MM.1S (cell line): ENCODE measurements at regions not wholly inside any gene's neighbourhood (a gene's known extent, or its start where the extent isn't known, plus 50 kb on each side); places are given as distances from the start of the nearest gene placed in this dataset.

Source experiments
- DNase-seq: peaks from one replicate; pipeline ENCODE4 v3.0.0-alpha.2; 2015
- H2AFZ ChIP-seq: fragments of 300-600 bp; sonication (generic); 2 replicates; pipeline ENCODE4 v1.6.0; 2016; ENCODE audit warnings: antibody characterized with exemption, low read length
- H3F3A ChIP-seq: fragments of 300-600 bp; sonication (generic); 2 replicates; pipeline ENCODE4 v1.6.1; 2016; ENCODE audit warnings: mild to moderate bottlenecking, antibody characterized with exemption, low read length, moderate library complexity, mixed read lengths; ENCODE audit not compliant: insufficient read depth
- H3K27ac ChIP-seq: fragments of 300-600 bp; sonication (generic); 2 replicates; pipeline ENCODE4 v1.5.1; 2016; ENCODE audit warnings: mild to moderate bottlenecking, low read length
- H3K27me3 ChIP-seq: fragments of 300-600 bp; sonication (generic); replicated peaks from 2 replicates; pipeline ENCODE4 v1.6.0; 2016; ENCODE audit warnings: low read length; ENCODE audit not compliant: insufficient read depth
- H3K36me3 ChIP-seq: fragments of 300-600 bp; sonication (generic); replicated peaks from 2 replicates; pipeline ENCODE4 v1.6.1; 2016; ENCODE audit warnings: mild to moderate bottlenecking, low read length, mixed read lengths; ENCODE audit not compliant: insufficient read depth
- H3K4me1 ChIP-seq: fragments of 300-600 bp; sonication (generic); 2 replicates; pipeline ENCODE4 v1.6.1; 2016; ENCODE audit warnings: low read length, mixed read lengths
- H3K4me2 ChIP-seq: fragments of 300-600 bp; sonication (generic); 2 replicates; pipeline ENCODE4 v1.6.0; 2016; ENCODE audit warnings: low read depth, low read length
- H3K4me3 ChIP-seq: fragments of 300-600 bp; sonication (generic); 2 replicates; pipeline ENCODE4 v1.5.1; 2016; ENCODE audit warnings: low read length, mixed read lengths
- H3K79me2 ChIP-seq: fragments of 300-600 bp; sonication (generic); 2 replicates; pipeline ENCODE4 v1.6.1; 2016; ENCODE audit warnings: mixed run types, low read length, mixed read lengths
- H3K9ac ChIP-seq: fragments of 300-600 bp; sonication (generic); 2 replicates; pipeline ENCODE4 v1.6.1; 2016; ENCODE audit warnings: low read length, mixed read lengths
- H3K9me2 ChIP-seq: fragments of 300-600 bp; sonication (generic); replicated peaks from 2 replicates; pipeline ENCODE4 v1.6.1; 2016; ENCODE audit warnings: mild to moderate bottlenecking, low read length, mixed read lengths; ENCODE audit not compliant: insufficient read depth
- H3K9me3 ChIP-seq: fragments of 300-600 bp; sonication (generic); replicated peaks from 2 replicates; pipeline ENCODE4 v1.6.1; 2016; ENCODE audit warnings: mild to moderate bottlenecking, low read length, mixed read lengths; ENCODE audit not compliant: insufficient read depth
- H4K20me1 ChIP-seq: fragments of 300-600 bp; sonication (generic); 2 replicates; pipeline ENCODE4 v1.6.1; 2016; ENCODE audit warnings: mild to moderate bottlenecking, low read length, moderate library complexity, mixed read lengths; ENCODE audit not compliant: insufficient read depth
- CTCF ChIP-seq: fragments of 300-600 bp; sonication (generic); IDR thresholded peaks from 2 replicates; pipeline ENCODE4 v1.5.1; 2016; ENCODE audit warnings: antibody characterized with exemption, low read length, mixed read lengths
- EZH2 ChIP-seq: fragments of 300-600 bp; sonication (generic); optimal IDR thresholded peaks from 2 replicates; pipeline ENCODE3; 2017; ENCODE audit warnings: low read depth, mild to moderate bottlenecking, antibody characterized with exemption, low read length, mixed read lengths
- EZH2phosphoT487 ChIP-seq: fragments of 300-600 bp; sonication (generic); IDR thresholded peaks from 2 replicates; pipeline ENCODE4 v1.6.1; 2018; ENCODE audit warnings: antibody characterized with exemption, low read length

GRCh38 chr2:56082665-56083064 is 101.1 kb upstream of the CCDC85A start:
- Histone ChIP-seq H3K36me3 (no peaks in the 10 kb centered on the region), H3K9me3 (no peaks in the 10 kb centered on the region), H3K4me1 (no peaks in the 10 kb centered on the region), H3K79me2 (no peaks in the 10 kb centered on the region), H3K27ac (no peak overlapping the region), H3F3A (no peaks in the 10 kb centered on the region), H3K4me3 (no peak overlapping the region), H3K4me2 (no peak overlapping the region), H3K9ac (no peak overlapping the region), H4K20me1 (no peaks in the 10 kb centered on the region), H3K27me3 (no peaks in the 10 kb centered on the region), H2AFZ (no peak overlapping the region), H3K9me2 (no peaks in the 10 kb centered on the region)
- no peak for TF ChIP-seq CTCF
- TF ChIP-seq EZH2: no peak
- no peak for TF ChIP-seq EZH2phosphoT487
- DNase-seq: no peak

- no peaks in the 10 kb centered on the region for H3K9me3 ChIP-seq
- no peak overlapping the region for H3K27ac ChIP-seq
- H3K4me2 ChIP-seq: no peak overlapping the region
- no peaks in the 10 kb centered on the region for H3K4me1 ChIP-seq
- H2AFZ ChIP-seq: no peak overlapping the region
- H3K36me3 ChIP-seq: no peaks in the 10 kb centered on the region
- H3K27me3 ChIP-seq: no peaks in the 10 kb centered on the region
- H3K79me2 ChIP-seq: no peaks in the 10 kb centered on the region
- H3F3A ChIP-seq: no peaks in the 10 kb centered on the region
- no peaks in the 10 kb centered on the region for H4K20me1 ChIP-seq
- H3K9me2 ChIP-seq: no peaks in the 10 kb centered on the region
- no peak overlapping the region for H3K4me3 ChIP-seq
- DNase-seq: no peak
- TF ChIP-seq EZH2: no peak
- no peak for TF ChIP-seq CTCF
- no peak for TF ChIP-seq EZH2phosphoT487
- H3K9ac ChIP-seq: no peak overlapping the region
These were observed 99.5 kb upstream of the CCDC85A start for GRCh38 chr2:56084111-56084901.

- no peak overlapping the region for H3K9ac ChIP-seq
- TF ChIP-seq EZH2phosphoT487 (no peak), EZH2 (no peak)
- H3K79me2 ChIP-seq: no peaks in the 10 kb centered on the region
- no peaks in the 10 kb centered on the region for H3K9me3 ChIP-seq
- H3K4me1 ChIP-seq: no peaks in the 10 kb centered on the region
- H3F3A ChIP-seq: no peaks in the 10 kb centered on the region
- DNase-seq: no peak
- H3K27ac ChIP-seq: no peak overlapping the region
- H4K20me1 ChIP-seq: no peaks in the 10 kb centered on the region
- H2AFZ ChIP-seq: no peak overlapping the region
- H3K4me3 ChIP-seq: no peak overlapping the region
- H3K36me3 ChIP-seq: no peaks in the 10 kb centered on the region
- H3K9me2 ChIP-seq: no peaks in the 10 kb centered on the region
- no peak overlapping the region for H3K4me2 ChIP-seq
- no peaks in the 10 kb centered on the region for H3K27me3 ChIP-seq
These were observed 97.5 kb upstream of the CCDC85A start for GRCh38 chr2:56086336-56086735.

GRCh38 chr2:56088411-56088810 is 95.4 kb upstream of the CCDC85A start:
- Histone ChIP-seq H3K27ac (no peak overlapping the region), H3K79me2 (no peaks in the 10 kb centered on the region), H3K27me3 (no peaks in the 10 kb centered on the region), H3K4me1 (no peaks in the 10 kb centered on the region), H3K9me2 (no peaks in the 10 kb centered on the region), H3K9ac (no peak overlapping the region), H3K9me3 (no peaks in the 10 kb centered on the region), H3K36me3 (no peaks in the 10 kb centered on the region), H3F3A (no peaks in the 10 kb centered on the region), H3K4me3 (no peak overlapping the region), H3K4me2 (no peak overlapping the region), H2AFZ (no peak overlapping the region), H4K20me1 (no peaks in the 10 kb centered on the region)
- TF ChIP-seq EZH2phosphoT487 (no peak), EZH2 (no peak), CTCF (no peak)
- no peak for DNase-seq
